GM12891 (cell line): ENCODE measurements at regions not wholly inside any gene's neighbourhood (a gene's known extent, or its start where the extent isn't known, plus 50 kb on each side); places are given as distances from the start of the nearest gene placed in this dataset.

ENCODE experiments used
- POLR2A ChIP-seq: IDR thresholded peaks from 2 replicates; pipeline ENCODE4 v1.6.1; 2011; ENCODE audit warnings: low read depth, low read length, control low read depth
- POLR2AphosphoS5 ChIP-seq: IDR thresholded peaks from 2 replicates; pipeline ENCODE4 v1.6.1; 2011; ENCODE audit warnings: low read depth, low read length, control low read depth

DNA sequence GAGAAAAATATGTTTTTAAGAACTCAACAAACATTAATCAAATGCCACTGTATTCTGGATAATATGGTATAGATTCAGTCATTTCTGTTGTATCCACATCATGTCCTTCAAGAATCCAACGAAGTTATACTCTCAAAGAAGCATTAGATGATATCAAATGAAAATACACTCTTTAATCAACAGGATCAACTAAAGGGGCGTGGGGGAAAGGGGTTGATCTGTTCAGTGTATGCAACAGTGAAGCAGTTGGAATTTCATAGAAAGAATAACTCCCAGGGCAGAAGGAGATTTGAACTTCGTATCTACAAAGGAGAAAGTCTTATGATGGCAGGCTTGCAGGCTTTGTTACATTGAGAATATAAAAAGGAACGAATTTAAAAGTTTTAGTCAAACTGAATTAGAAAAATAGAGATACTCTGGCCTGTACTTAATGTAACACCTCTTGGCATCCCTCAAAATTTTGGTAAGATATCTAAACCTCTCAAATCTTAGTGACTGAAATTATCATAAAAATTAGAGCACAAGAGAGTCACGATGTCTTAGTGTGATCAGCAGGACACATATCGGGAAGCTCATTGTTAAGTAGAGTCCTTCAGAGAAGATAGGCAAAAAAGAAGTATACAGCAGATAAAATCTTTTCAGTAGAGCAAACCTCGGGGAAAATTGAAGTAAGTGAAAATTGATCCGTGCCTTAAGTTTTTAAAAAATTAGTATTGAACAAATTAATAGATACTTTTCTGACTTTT is 431.4 kb downstream of the KCNJ18 start:
- TF ChIP-seq POLR2A: no peak
- TF ChIP-seq POLR2AphosphoS5: no peak
